ENCODE measurements at regions not wholly inside any gene's neighbourhood (a gene's known extent, or its start where the extent isn't known, plus 50 kb on each side); places are given as distances from the start of the nearest gene placed in this dataset.

DNA sequence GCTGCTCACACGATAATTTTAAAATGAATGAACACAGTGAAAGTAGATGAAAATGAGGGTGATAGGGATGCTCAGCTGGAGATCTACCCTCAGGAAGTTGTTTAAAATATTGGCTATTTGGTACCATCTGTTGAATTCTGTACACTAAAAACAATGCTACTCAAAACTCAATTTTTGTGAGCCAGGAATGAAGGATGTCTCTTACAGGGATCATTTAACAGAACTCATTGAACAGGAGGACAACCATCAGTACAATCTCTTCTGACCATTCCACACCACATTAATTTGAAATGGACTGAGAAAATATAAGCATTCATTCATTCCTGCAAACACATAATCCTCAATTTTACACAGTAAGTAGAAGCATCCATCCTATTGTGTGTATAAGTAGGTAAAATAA is 1355.1 kb upstream of the CRIM1 start:
- Histone ChIP-seq H3K36me3 (ENCODE audit: control insufficient read depth, low read depth, low read length) (no peaks in the 10 kb centered on the region), H3K4me3 (ENCODE audit: low read length) (no peak overlapping the region), H3K27ac (ENCODE audit: low read length) (no peak overlapping the region), H3K4me1 (ENCODE audit: control insufficient read depth, low read depth, low read length) (no peaks in the 10 kb centered on the region), H3K27me3 (ENCODE audit: control insufficient read depth, insufficient read depth, low read length) (no peaks in the 10 kb centered on the region), H3K9ac (ENCODE audit: low read length) (no peak overlapping the region), H3K9me3 (ENCODE audit: control insufficient read depth, low read depth, low read length) (no peaks in the 10 kb centered on the region)

DNA sequence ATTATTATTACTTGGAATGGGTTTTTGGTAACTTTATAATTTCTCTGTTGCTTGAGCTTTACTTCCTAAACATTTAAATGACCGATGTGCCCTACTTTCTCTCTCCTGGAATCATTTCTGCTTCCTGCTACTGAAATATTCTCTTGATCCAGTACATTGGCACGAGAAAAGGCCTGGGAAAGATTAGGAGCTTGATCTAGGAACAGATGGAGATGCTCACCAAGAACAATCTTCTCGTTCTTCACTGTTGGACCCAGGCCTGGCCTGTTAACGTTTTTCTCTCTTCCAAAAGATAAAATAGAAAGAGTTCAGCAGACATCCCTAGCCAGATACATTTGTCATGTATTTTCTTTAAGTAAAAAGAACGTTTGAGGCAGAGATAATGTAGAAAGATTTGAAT is 1356.8 kb upstream of the CRIM1 start:
- Histone ChIP-seq H3K27me3 (ENCODE audit: control insufficient read depth, insufficient read depth, low read length) (no peaks in the 10 kb centered on the region), H3K36me3 (ENCODE audit: control insufficient read depth, low read depth, low read length) (no peaks in the 10 kb centered on the region), H3K4me1 (ENCODE audit: control insufficient read depth, low read depth, low read length) (no peaks in the 10 kb centered on the region), H3K27ac (ENCODE audit: low read length) (no peak overlapping the region), H3K9me3 (ENCODE audit: control insufficient read depth, low read depth, low read length) (no peaks in the 10 kb centered on the region), H3K9ac (ENCODE audit: low read length) (no peak overlapping the region), H3K4me3 (ENCODE audit: low read length) (no peak overlapping the region)

DNA sequence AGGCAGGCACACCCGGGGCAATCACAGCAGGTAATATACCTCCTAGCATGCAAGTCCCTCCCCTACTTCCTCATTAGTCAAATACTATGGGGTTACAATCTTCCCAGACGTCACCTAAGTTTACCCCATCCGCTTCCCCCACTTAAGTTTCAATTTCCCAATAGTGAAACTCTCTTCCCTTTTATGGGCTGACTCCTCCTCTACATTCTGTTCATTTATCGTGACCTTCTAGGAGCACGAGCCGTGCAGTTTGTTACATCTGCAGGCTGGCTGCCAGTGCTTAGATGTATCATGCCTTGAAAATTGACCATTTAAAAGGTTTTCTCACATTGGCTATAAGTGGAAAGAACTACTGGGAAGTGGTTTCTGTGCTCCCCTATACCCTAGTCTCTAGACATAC is 1357.8 kb upstream of the CRIM1 start:
- Histone ChIP-seq H3K4me3 (ENCODE audit: low read length) (no peak overlapping the region), H3K4me1 (ENCODE audit: control insufficient read depth, low read depth, low read length) (no peaks in the 10 kb centered on the region), H3K27me3 (ENCODE audit: control insufficient read depth, insufficient read depth, low read length) (no peaks in the 10 kb centered on the region), H3K27ac (ENCODE audit: low read length) (no peak overlapping the region), H3K36me3 (ENCODE audit: control insufficient read depth, low read depth, low read length) (no peaks in the 10 kb centered on the region), H3K9me3 (ENCODE audit: control insufficient read depth, low read depth, low read length) (no peaks in the 10 kb centered on the region), H3K9ac (ENCODE audit: low read length) (no peak overlapping the region)

DNA sequence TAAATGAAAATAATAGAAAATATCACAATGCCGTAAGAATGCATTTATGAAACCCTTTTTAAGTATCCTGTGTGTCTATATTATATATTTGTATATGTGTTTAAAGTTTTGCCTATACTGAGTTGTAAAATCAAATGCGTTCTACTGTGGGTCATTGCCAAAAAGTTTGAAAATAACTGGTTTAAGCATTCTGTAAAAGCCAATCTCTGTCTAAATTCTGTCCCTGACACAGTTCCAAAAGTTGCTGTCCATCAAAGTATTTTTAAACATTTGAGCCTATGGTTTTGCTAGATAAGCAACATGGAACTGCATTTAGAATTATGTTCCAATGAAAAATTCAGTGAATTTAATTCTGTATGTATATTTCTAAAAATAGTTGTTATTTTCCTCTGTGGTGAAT is 1360.4 kb upstream of the CRIM1 start:
- H3K27me3 ChIP-seq (ENCODE audit: control insufficient read depth, insufficient read depth, low read length) = no peaks in the 10 kb centered on the region
- no peak overlapping the region for H3K4me3 ChIP-seq (ENCODE audit: low read length)
- H3K27ac ChIP-seq (ENCODE audit: low read length) = no peak overlapping the region
- no peaks in the 10 kb centered on the region for H3K4me1 ChIP-seq (ENCODE audit: control insufficient read depth, low read depth, low read length)
- H3K36me3 ChIP-seq (ENCODE audit: control insufficient read depth, low read depth, low read length) = no peaks in the 10 kb centered on the region
- H3K9ac ChIP-seq (ENCODE audit: low read length) = no peak overlapping the region
- no peaks in the 10 kb centered on the region for H3K9me3 ChIP-seq (ENCODE audit: control insufficient read depth, low read depth, low read length)

DNA sequence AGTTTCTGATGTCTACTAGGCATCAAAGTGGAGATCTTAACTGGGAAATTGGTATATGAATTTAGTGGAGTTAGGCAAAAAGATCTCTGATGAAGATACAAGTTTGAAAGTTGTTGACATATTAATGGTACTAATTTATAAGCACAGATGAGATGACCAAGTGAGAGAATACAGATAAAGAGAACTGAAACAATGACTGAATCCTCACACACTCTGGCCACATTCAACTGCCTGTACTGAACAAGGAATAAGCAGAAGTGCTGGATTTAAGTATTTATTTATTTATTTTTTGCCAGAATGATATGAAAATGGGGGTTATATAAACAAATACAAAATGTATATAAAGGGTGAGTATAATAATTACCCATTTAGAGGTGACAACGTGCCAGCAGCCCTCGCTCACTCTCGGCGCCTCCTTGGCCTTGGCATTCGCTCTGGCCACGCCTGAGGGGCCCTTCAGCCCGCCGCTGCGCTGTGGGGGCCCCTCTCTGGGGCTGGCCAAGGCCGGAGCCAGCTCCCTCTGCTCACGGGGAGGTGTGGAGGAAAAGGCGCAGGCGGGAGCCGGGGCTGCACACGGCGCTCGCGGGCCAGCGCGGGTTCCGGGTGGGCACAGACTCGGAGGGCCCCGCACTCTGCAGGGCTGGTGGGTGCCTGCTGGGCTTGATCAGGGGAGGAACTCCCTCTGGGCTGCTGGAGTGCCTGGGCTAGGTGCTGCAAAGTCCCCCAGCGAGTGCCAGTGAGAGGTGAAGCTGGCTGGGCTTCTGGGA is 1363.9 kb upstream of the CRIM1 start:
- Histone ChIP-seq H3K27me3 (ENCODE audit: control insufficient read depth, insufficient read depth, low read length) (no peaks in the 10 kb centered on the region), H3K27ac (ENCODE audit: low read length) (no peak overlapping the region), H3K4me1 (ENCODE audit: control insufficient read depth, low read depth, low read length) (no peaks in the 10 kb centered on the region), H3K4me3 (ENCODE audit: low read length) (no peak overlapping the region), H3K9me3 (ENCODE audit: control insufficient read depth, low read depth, low read length) (no peaks in the 10 kb centered on the region), H3K36me3 (ENCODE audit: control insufficient read depth, low read depth, low read length) (no peaks in the 10 kb centered on the region), H3K9ac (ENCODE audit: low read length) (no peak overlapping the region)

DNA sequence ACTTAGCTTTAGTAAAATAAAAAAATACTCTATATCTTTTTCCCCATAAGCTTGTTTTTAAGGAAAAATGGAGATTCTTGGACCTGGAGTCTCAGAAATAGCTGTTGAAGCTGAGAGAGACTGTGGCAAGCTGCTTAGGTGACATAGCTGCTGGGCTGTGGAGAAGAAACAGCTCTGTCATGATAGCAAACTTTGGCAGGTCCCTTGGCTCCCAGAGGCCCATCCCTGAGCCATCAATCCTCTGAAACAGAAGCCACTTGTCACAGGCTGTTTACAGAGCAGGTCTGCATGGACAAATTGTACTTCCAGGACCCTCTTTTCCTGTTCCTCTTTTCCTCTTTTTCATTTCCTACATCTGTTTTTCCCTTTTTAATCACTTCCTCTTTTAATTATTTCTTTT is 1370.1 kb upstream of the CRIM1 start:
- no peaks in the 10 kb centered on the region for H3K27me3 ChIP-seq (ENCODE audit: control insufficient read depth, insufficient read depth, low read length)
- H3K9ac ChIP-seq (ENCODE audit: low read length) = no peak overlapping the region
- no peaks in the 10 kb centered on the region for H3K4me1 ChIP-seq (ENCODE audit: control insufficient read depth, low read depth, low read length)

DNA sequence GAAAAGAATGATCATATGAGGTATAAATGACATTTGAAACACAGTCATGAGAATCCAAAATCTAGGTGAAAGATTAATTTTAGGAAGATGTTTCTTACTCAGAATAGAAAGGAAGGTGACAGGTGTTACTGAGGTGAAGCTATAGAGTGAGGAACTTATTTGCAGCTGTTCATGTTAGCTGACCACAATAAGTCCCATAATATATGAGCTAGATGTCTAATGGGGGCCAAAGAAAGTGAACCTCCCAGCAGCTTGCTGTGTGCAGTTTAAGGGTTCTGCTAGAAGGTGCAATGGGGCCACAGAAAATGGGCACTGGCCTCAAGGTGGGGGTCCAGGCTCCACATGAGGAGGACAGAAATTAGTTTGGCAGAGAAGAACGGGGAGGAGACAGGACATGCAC is 1374.9 kb upstream of the CRIM1 start:
- H3K4me1 ChIP-seq (ENCODE audit: control insufficient read depth, low read depth, low read length) = no peaks in the 10 kb centered on the region

More for the DNA sequence above, 1370.1 kb upstream of the CRIM1 start:
- no peaks in the 10 kb centered on the region for H3K9me3 ChIP-seq (ENCODE audit: control insufficient read depth, low read depth, low read length)
- no peaks in the 10 kb centered on the region for H3K36me3 ChIP-seq (ENCODE audit: control insufficient read depth, low read depth, low read length)
- no peak overlapping the region for H3K4me3 ChIP-seq (ENCODE audit: low read length)
- no peak overlapping the region for H3K27ac ChIP-seq (ENCODE audit: low read length)

DNA sequence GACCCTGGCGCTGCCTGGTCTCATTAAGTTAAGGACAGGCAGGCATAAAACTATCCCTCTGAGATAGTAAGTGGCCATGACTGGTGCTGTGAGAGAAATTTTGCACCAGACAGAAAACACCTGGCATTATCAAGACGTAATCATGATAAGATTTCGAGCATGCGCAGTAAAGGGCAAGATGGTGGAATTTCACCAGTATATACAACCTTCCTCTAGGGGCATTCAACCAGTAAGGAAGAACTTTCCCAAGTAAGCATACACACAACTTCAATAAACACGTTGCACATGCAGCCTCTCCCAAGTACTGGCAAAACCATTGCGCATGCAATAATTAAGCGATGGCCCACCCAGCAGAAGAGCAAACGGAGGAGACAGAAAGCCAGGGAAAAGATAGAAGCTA is 1376.4 kb upstream of the CRIM1 start:
- H3K9me3 ChIP-seq (ENCODE audit: control insufficient read depth, low read depth, low read length) = no peaks in the 10 kb centered on the region
- no peaks in the 10 kb centered on the region for H3K27me3 ChIP-seq (ENCODE audit: control insufficient read depth, insufficient read depth, low read length)
- no peak overlapping the region for H3K9ac ChIP-seq (ENCODE audit: low read length)
- H3K4me1 ChIP-seq (ENCODE audit: control insufficient read depth, low read depth, low read length) = no peaks in the 10 kb centered on the region
- no peaks in the 10 kb centered on the region for H3K36me3 ChIP-seq (ENCODE audit: control insufficient read depth, low read depth, low read length)
- no peak overlapping the region for H3K27ac ChIP-seq (ENCODE audit: low read length)
- H3K4me3 ChIP-seq (ENCODE audit: low read length) = no peak overlapping the region

More for the DNA sequence above, 1374.9 kb upstream of the CRIM1 start:
- Histone ChIP-seq H3K36me3 (ENCODE audit: control insufficient read depth, low read depth, low read length) (no peaks in the 10 kb centered on the region), H3K4me3 (ENCODE audit: low read length) (no peak overlapping the region), H3K27ac (ENCODE audit: low read length) (no peak overlapping the region), H3K27me3 (ENCODE audit: control insufficient read depth, insufficient read depth, low read length) (no peaks in the 10 kb centered on the region), H3K9ac (ENCODE audit: low read length) (no peak overlapping the region), H3K9me3 (ENCODE audit: control insufficient read depth, low read depth, low read length) (no peaks in the 10 kb centered on the region)

DNA sequence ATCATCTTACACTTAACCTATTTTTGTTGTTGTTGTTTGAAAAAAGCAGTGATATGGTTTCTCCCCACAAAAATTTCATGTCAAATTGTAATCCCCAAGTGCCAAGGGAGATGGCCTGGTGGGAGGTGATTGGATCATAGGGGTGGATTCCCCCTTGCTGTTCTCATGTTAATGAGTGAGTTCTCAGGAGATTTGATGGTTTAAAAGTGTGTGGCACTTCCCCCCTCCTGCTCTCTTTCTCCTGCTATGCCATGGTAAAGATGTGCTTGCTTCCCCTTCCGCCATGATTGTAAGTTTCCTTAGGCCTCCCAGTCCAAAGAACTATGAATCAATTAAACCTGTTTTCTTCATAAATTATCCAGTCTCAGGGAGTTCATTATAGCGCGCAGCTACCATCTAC is 1362.7 kb upstream of the FAM98A start:
- H3K36me3 ChIP-seq (ENCODE audit: control insufficient read depth, low read depth, low read length) = no peaks in the 10 kb centered on the region
- H3K9me3 ChIP-seq (ENCODE audit: control insufficient read depth, low read depth, low read length) = no peaks in the 10 kb centered on the region
- H3K4me3 ChIP-seq (ENCODE audit: low read length) = no peak overlapping the region
- H3K27ac ChIP-seq (ENCODE audit: low read length) = no peak overlapping the region
- H3K27me3 ChIP-seq (ENCODE audit: control insufficient read depth, insufficient read depth, low read length) = no peaks in the 10 kb centered on the region
- no peak overlapping the region for H3K9ac ChIP-seq (ENCODE audit: low read length)
- peaks cover 5% of the 10 kb centered on the region for H3K4me1 ChIP-seq (ENCODE audit: control insufficient read depth, low read depth, low read length)

DNA sequence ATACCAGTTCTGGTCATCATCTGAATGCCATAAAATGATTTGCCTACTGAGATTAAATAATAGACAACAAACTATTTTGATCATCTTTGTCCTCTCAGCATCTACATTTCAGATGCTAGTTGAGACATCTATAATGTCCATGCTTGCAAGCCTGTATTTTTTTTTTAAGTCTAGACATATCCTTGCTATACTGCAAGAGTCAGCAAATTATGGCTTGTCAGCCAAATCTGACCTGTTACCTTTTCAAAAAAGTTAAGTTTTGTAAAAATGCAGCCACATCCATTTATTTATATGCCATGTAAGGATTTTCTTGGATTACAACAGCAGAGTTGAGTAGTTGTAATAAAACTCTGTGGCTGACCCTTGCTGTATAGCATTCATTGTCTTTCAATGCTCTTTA is 1355.7 kb upstream of the FAM98A start:
- Histone ChIP-seq H3K36me3 (ENCODE audit: control insufficient read depth, low read depth, low read length) (no peaks in the 10 kb centered on the region), H3K4me3 (ENCODE audit: low read length) (no peak overlapping the region), H3K9me3 (ENCODE audit: control insufficient read depth, low read depth, low read length) (no peaks in the 10 kb centered on the region), H3K27me3 (ENCODE audit: control insufficient read depth, insufficient read depth, low read length) (no peaks in the 10 kb centered on the region), H3K4me1 (ENCODE audit: control insufficient read depth, low read depth, low read length) (peaks cover 2% of the 10 kb centered on the region), H3K27ac (ENCODE audit: low read length) (no peak overlapping the region), H3K9ac (ENCODE audit: low read length) (no peak overlapping the region)

DNA sequence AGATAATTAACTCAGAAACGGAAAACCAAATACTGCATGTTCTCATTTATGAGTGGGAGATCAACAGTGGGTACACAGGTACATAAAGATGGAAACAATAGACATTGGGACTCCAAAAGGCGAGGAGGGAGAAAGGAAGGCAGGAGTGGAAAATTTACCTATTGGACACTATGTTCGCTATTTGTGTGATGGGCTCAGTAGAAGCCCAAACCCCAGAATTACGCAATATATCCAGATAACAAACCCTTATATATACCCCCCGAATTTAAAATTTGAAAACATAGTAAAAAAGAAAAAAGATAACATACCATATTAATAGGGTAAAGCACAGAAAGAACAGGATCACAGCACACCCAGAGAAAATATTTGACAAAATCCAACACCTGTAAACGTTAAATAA is 1351.7 kb upstream of the FAM98A start:
- H3K27me3 ChIP-seq (ENCODE audit: control insufficient read depth, insufficient read depth, low read length) = no peaks in the 10 kb centered on the region
- no peak overlapping the region for H3K27ac ChIP-seq (ENCODE audit: low read length)
- H3K4me3 ChIP-seq (ENCODE audit: low read length) = no peak overlapping the region
- H3K9ac ChIP-seq (ENCODE audit: low read length) = no peak overlapping the region
- peaks cover 5% of the 10 kb centered on the region for H3K4me1 ChIP-seq (ENCODE audit: control insufficient read depth, low read depth, low read length)
- H3K9me3 ChIP-seq (ENCODE audit: control insufficient read depth, low read depth, low read length) = no peaks in the 10 kb centered on the region
- no peaks in the 10 kb centered on the region for H3K36me3 ChIP-seq (ENCODE audit: control insufficient read depth, low read depth, low read length)

DNA sequence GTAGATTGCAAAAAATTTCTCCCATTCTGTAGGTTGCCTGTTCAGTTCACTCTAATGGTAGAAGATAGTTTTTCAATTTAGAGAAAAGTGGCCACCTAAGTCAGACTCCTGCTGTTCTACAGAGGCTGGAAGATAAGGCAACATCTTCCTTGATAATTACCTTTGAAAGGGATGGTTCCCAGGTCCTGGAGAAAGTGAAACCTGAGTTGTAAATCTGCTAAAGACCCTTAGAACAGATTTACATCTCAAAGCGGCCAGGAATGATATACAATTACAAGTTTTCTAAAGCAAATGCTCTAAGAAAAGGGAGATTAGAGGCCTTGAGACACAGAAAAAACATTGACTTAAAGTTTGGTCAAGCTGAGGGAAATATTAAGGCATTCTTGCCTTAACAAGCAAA is 1350.2 kb upstream of the FAM98A start:
- H3K27ac ChIP-seq (ENCODE audit: low read length) = no peak overlapping the region
- H3K9me3 ChIP-seq (ENCODE audit: control insufficient read depth, low read depth, low read length) = no peaks in the 10 kb centered on the region
- no peaks in the 10 kb centered on the region for H3K27me3 ChIP-seq (ENCODE audit: control insufficient read depth, insufficient read depth, low read length)
- H3K4me3 ChIP-seq (ENCODE audit: low read length) = no peak overlapping the region
- H3K36me3 ChIP-seq (ENCODE audit: control insufficient read depth, low read depth, low read length) = no peaks in the 10 kb centered on the region
- H3K4me1 ChIP-seq (ENCODE audit: control insufficient read depth, low read depth, low read length) = peaks cover 5% of the 10 kb centered on the region
- H3K9ac ChIP-seq (ENCODE audit: low read length) = no peak overlapping the region
